OCI-LY7 (cell line): ENCODE measurements at regions not wholly inside any gene's neighbourhood (a gene's known extent, or its start where the extent isn't known, plus 50 kb on each side); places are given as distances from the start of the nearest gene placed in this dataset.

Experiments
- BruUV-seq: library from RNA; stranded (reverse); fragments of 400-500 nt; replicated peaks from 2 replicates; lab custom pipeline; 2021; lab: Mats Ljungman, UMichigan
- CTCF ChIA-PET: fragments of 300-600 bp; sonication (Branson Sonifier 250); formaldehyde crosslinking; loops from one replicate; lab custom pipeline; 2022; ENCODE audit warnings: antibody characterized with exemption; ENCODE audit not compliant: unreplicated experiment; lab: Charles Lee
- POLR2A ChIA-PET: fragments of 300-600 bp; sonication (Branson Sonifier 250); formaldehyde crosslinking; loops from one replicate; lab custom pipeline; 2022; ENCODE audit warnings: antibody characterized with exemption; lab: Charles Lee
- DNase-seq: peaks from one replicate; pipeline ENCODE4 v3.0.0-alpha.2; 2015; ENCODE audit warnings: low spot score
- H2AFZ ChIP-seq: fragments of 200-600 bp; sonication (generic), shearing (Covaris generic); 2 replicates; pipeline ENCODE4 v1.6.1; 2014; ENCODE audit warnings: mild to moderate bottlenecking, antibody characterized with exemption, low read length, moderate library complexity
- H3K27ac ChIP-seq: fragments of 200-600 bp; sonication (generic); 2 replicates; pipeline ENCODE4 v1.5.1; 2014; ENCODE audit warnings: mixed run types, low read depth, mild to moderate bottlenecking, moderate library complexity, low read length, inconsistent platforms; ENCODE audit not compliant: poor library complexity, severe bottlenecking
- H3K36me3 ChIP-seq: fragments of 200-600 bp; sonication (generic); 2 replicates; pipeline ENCODE4 v1.6.1; 2014; ENCODE audit warnings: mild to moderate bottlenecking, antibody characterized with exemption, low read length, moderate library complexity, mixed read lengths; ENCODE audit not compliant: insufficient read depth
- H3K4me1 ChIP-seq: fragments of 200-600 bp; sonication (generic); 2 replicates; pipeline ENCODE4 v1.5.1; 2014; ENCODE audit warnings: mild to moderate bottlenecking, low read length; ENCODE audit not compliant: insufficient read depth, poor library complexity, severe bottlenecking
- H3K4me2 ChIP-seq: fragments of 200-600 bp; sonication (generic); 2 replicates; pipeline ENCODE4 v1.6.1; 2014; ENCODE audit warnings: mild to moderate bottlenecking, low read length
- H3K4me3 ChIP-seq: fragments of 200-600 bp; sonication (generic); 2 replicates; pipeline ENCODE4 v1.5.1; 2014; ENCODE audit warnings: mild to moderate bottlenecking, low read depth, low read length; ENCODE audit not compliant: poor library complexity, severe bottlenecking
- H3K79me2 ChIP-seq: fragments of 200-600 bp; sonication (generic); 2 replicates; pipeline ENCODE4 v1.6.1; 2016; ENCODE audit warnings: low read depth, mild to moderate bottlenecking, low read length, moderate library complexity, mixed read lengths; ENCODE audit not compliant: insufficient read depth
- H3K9me2 ChIP-seq: fragments of 200-600 bp; sonication (generic); 2 replicates; pipeline ENCODE4 v1.6.1; 2016; ENCODE audit warnings: mild to moderate bottlenecking, low read length, mixed read lengths; ENCODE audit not compliant: insufficient read depth
- H3K9me3 ChIP-seq: fragments of 200-600 bp; sonication (generic); 2 replicates; pipeline ENCODE4 v1.6.1; 2014; ENCODE audit warnings: mild to moderate bottlenecking, mixed run types, low read length, mixed read lengths
- H4K20me1 ChIP-seq: fragments of 200-600 bp; sonication (generic); 2 replicates; pipeline ENCODE4 v1.6.1; 2014; ENCODE audit warnings: mild to moderate bottlenecking, antibody characterized with exemption, low read length, moderate library complexity, mixed read lengths; ENCODE audit not compliant: insufficient read depth
- EZH2phosphoT487 ChIP-seq: fragments of 200-600 bp; sonication (generic); IDR thresholded peaks from 2 replicates; pipeline ENCODE4 v1.6.1; 2018; ENCODE audit warnings: low read depth, borderline replicate concordance, mild to moderate bottlenecking, mixed run types, antibody characterized with exemption, low read length, moderate library complexity, mixed read lengths
- intact Hi-C: fragments of 100-400 bp; cut with micrococcal nuclease; formaldehyde crosslinking; loops from one replicate; pipeline ENCODE4 v1.10.0; 2022; ENCODE audit not compliant: unreplicated experiment
- TF ChIP-seq, protein P1 (sequence below): fragments of 200-600 bp; sonication (generic); conservative IDR thresholded peaks from 2 replicates; pipeline ENCODE4 v1.5.1; 2014; ENCODE audit warnings: mild to moderate bottlenecking, antibody characterized with exemption, low read length, moderate library complexity, mixed read lengths

GRCh38 chr7:17070231-17070708, 188.5 kb upstream of the AGR3 start:
- Histone ChIP-seq H4K20me1 (no peaks in the 10 kb centered on the region), H2AFZ (no peak overlapping the region), H3K36me3 (no peaks in the 10 kb centered on the region), H3K27ac (no peak overlapping the region), H3K9me3 (no peaks in the 10 kb centered on the region), H3K4me2 (no peak overlapping the region), H3K4me1 (no peaks in the 10 kb centered on the region), H3K79me2 (no peaks in the 10 kb centered on the region), H3K9me2 (no peaks in the 10 kb centered on the region), H3K4me3 (no peak overlapping the region)
- BruUV-seq, result no TSS peak
- intact Hi-C loops, result no loop called here
- ChIA-PET POLR2A (no interaction called here), CTCF (no interaction called here)
- no peak for TF ChIP-seq EZH2phosphoT487
- TF ChIP-seq, protein P1, sequence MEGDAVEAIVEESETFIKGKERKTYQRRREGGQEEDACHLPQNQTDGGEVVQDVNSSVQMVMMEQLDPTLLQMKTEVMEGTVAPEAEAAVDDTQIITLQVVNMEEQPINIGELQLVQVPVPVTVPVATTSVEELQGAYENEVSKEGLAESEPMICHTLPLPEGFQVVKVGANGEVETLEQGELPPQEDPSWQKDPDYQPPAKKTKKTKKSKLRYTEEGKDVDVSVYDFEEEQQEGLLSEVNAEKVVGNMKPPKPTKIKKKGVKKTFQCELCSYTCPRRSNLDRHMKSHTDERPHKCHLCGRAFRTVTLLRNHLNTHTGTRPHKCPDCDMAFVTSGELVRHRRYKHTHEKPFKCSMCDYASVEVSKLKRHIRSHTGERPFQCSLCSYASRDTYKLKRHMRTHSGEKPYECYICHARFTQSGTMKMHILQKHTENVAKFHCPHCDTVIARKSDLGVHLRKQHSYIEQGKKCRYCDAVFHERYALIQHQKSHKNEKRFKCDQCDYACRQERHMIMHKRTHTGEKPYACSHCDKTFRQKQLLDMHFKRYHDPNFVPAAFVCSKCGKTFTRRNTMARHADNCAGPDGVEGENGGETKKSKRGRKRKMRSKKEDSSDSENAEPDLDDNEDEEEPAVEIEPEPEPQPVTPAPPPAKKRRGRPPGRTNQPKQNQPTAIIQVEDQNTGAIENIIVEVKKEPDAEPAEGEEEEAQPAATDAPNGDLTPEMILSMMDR, result no peak
- DNase-seq, result no peak

GRCh38 chr7:17071866-17072265, 190.1 kb upstream of the AGR3 start:
- Histone ChIP-seq H3K4me3 (no peak overlapping the region), H3K27ac (no peak overlapping the region), H4K20me1 (no peaks in the 10 kb centered on the region), H3K9me3 (no peaks in the 10 kb centered on the region), H3K4me1 (no peaks in the 10 kb centered on the region), H3K79me2 (no peaks in the 10 kb centered on the region), H2AFZ (no peak overlapping the region), H3K36me3 (no peaks in the 10 kb centered on the region), H3K9me2 (no peaks in the 10 kb centered on the region), H3K4me2 (no peak overlapping the region)
- ChIA-PET POLR2A (interaction anchor here (0.7 to 1.0 kb wide), 2 partner anchors 14 to 24 kb away, joined by 3 read pairs; no protein-coding TSS in a partner anchor), CTCF (no interaction called here)
- intact Hi-C loops, result no loop called here
- no peak for TF ChIP-seq EZH2phosphoT487
- no TSS peak for BruUV-seq
- DNase-seq, result no peak

GRCh38 chr7:17075601-17076255, 193.9 kb upstream of the AGR3 start:
- intact Hi-C loops, result no loop called here
- TF ChIP-seq, protein P1, result no peak
- TF ChIP-seq EZH2phosphoT487, result no peak
- Histone ChIP-seq H3K4me2 (no peak overlapping the region), H3K9me2 (no peaks in the 10 kb centered on the region), H3K36me3 (no peaks in the 10 kb centered on the region), H3K9me3 (no peaks in the 10 kb centered on the region), H3K79me2 (no peaks in the 10 kb centered on the region), H3K4me1 (no peaks in the 10 kb centered on the region), H3K4me3 (no peak overlapping the region), H2AFZ (no peak overlapping the region), H4K20me1 (no peaks in the 10 kb centered on the region), H3K27ac (no peak overlapping the region)
- ChIA-PET POLR2A (interaction anchor here (0.9 kb wide), 1 partner anchor 125 kb away, joined by 4 read pairs; no protein-coding TSS in a partner anchor), CTCF (no interaction called here)
- no TSS peak for BruUV-seq
- no peak for DNase-seq
